Endothelial cell of umbilical vein (primary cell): ENCODE measurements at regions not wholly inside any gene's neighbourhood (a gene's known extent, or its start where the extent isn't known, plus 50 kb on each side); places are given as distances from the start of the nearest gene placed in this dataset.

Experiments used
- BruUV-seq: library from RNA; stranded (reverse); fragments of 400-500 nt; replicated peaks from 2 replicates; lab custom pipeline; 2021; lab: Mats Ljungman, UMichigan
- CTCF ChIA-PET: fragments of 300-600, 350-600 bp; sonication (Branson Sonifier 250); formaldehyde crosslinking; loops from one replicate; lab custom pipeline; 2021; ENCODE audit warnings: antibody characterized with exemption, inconsistent platforms; lab: Charles Lee
- POLR2A ChIA-PET: fragments of 300-600, 350-600 bp; sonication (Branson Sonifier 250); formaldehyde crosslinking; loops from one replicate; lab custom pipeline; 2021; ENCODE audit warnings: antibody characterized with exemption, inconsistent platforms; lab: Charles Lee
- DNase-seq: peaks from one replicate; pipeline ENCODE4 v3.0.0-alpha.2; 2011; ENCODE audit warnings: low read depth, low spot score
- FAIRE-seq: peaks from 2 replicates; lab custom pipeline; 2011; peaks lifted over from hg19 to GRCh38; lab: Jason Lieb, UNC
- H2AFZ ChIP-seq: 2 replicates; pipeline ENCODE4 v1.6.0; 2012; ENCODE audit warnings: low read depth, low read length, control low read depth, inconsistent platforms
- H3K27ac ChIP-seq: 2 replicates; pipeline ENCODE4 v1.5.1; 2011; ENCODE audit warnings: low read depth, mild to moderate bottlenecking, control low read depth, low read length, moderate library complexity; ENCODE audit not compliant: insufficient read depth
- H3K27me3 ChIP-seq, 2 experiments: 2 replicates each; pipeline versions ENCODE4 v1.6.0 to v1.6.1; 2011; ENCODE audit warnings: low read length in 2 of 2, mixed read lengths in 1 of 2; ENCODE audit not compliant: control insufficient read depth in 2 of 2, insufficient read depth in 2 of 2
- H3K36me3 ChIP-seq, 2 experiments: 2 replicates in 1 of 2; 3 replicates in 1 of 2; pipeline ENCODE4 v1.5.1; 2011; ENCODE audit warnings: low read length in 2 of 2, mild to moderate bottlenecking in 1 of 2, moderate library complexity in 1 of 2; ENCODE audit not compliant: control insufficient read depth in 2 of 2, insufficient read depth in 2 of 2; ENCODE audit errors: extremely low read depth in 1 of 2
- H3K4me1 ChIP-seq: 3 replicates; pipeline ENCODE4 v1.5.1; 2011; ENCODE audit warnings: mild to moderate bottlenecking, low read length; ENCODE audit not compliant: control insufficient read depth, insufficient read depth; ENCODE audit errors: extremely low read depth
- H3K4me2 ChIP-seq: 2 replicates; pipeline ENCODE4 v1.6.1; 2011; ENCODE audit warnings: low read length, control low read depth, mixed read lengths; ENCODE audit not compliant: insufficient read depth
- H3K4me3 ChIP-seq, 3 experiments: fragments of 200-600 bp in 1 of 3; sonication (generic), shearing (Covaris generic) in 1 of 3; replicated peaks in 1 of 3; 2 replicates each; pipeline ENCODE4 v1.5.1; 2011 to 2016; ENCODE audit warnings: control low read depth in 3 of 3, low read length in 3 of 3, mild to moderate bottlenecking in 2 of 3, inconsistent platforms in 1 of 3, low read depth in 1 of 3, moderate library complexity in 1 of 3; ENCODE audit not compliant: insufficient read depth in 1 of 3
- H3K79me2 ChIP-seq: 2 replicates; pipeline ENCODE4 v1.6.0; 2012; ENCODE audit warnings: low read length, inconsistent platforms; ENCODE audit not compliant: control insufficient read depth, insufficient read depth
- H3K9ac ChIP-seq: replicated peaks from 2 replicates; pipeline ENCODE3; 2011; ENCODE audit warnings: low read length, control low read depth; ENCODE audit not compliant: insufficient read depth; ENCODE audit errors: extremely low read depth
- H3K9me1 ChIP-seq: replicated peaks from 3 replicates; pipeline ENCODE4 v1.6.0; 2011; ENCODE audit warnings: mild to moderate bottlenecking, low read length; ENCODE audit not compliant: control insufficient read depth, insufficient read depth; ENCODE audit errors: extremely low read depth
- H3K9me3 ChIP-seq: replicated peaks from 2 replicates; pipeline ENCODE4 v1.5.1; 2012; ENCODE audit warnings: low read length, inconsistent platforms; ENCODE audit not compliant: control insufficient read depth, insufficient read depth
- H4K20me1 ChIP-seq: replicated peaks from 2 replicates; pipeline ENCODE3; 2011; ENCODE audit warnings: mild to moderate bottlenecking, low read length; ENCODE audit not compliant: control insufficient read depth, insufficient read depth; ENCODE audit errors: extremely low read depth
- CTCF ChIP-seq, 2 donors: IDR thresholded peaks; 1 replicate in 1 of 2; 2 replicates in 1 of 2; pipeline ENCODE4 v1.5.1; 2011; ENCODE audit warnings: low read length in 2 of 2, mild to moderate bottlenecking in 2 of 2, moderate library complexity in 2 of 2, control low read depth in 1 of 2, inconsistent platforms in 1 of 2, low read depth in 1 of 2; ENCODE audit not compliant: insufficient read depth in 1 of 2; ENCODE audit errors: extremely low read depth in 1 of 2
- EZH2 ChIP-seq: IDR thresholded peaks from 2 replicates; pipeline ENCODE4 v1.6.1; 2012; ENCODE audit warnings: borderline replicate concordance, low read depth, mild to moderate bottlenecking, moderate library complexity, low read length, inconsistent platforms; ENCODE audit not compliant: severe bottlenecking
- FOS ChIP-seq: IDR thresholded peaks from 2 replicates; pipeline ENCODE4 v1.6.1; 2011; ENCODE audit warnings: mild to moderate bottlenecking, low read length, moderate library complexity, borderline replicate concordance; ENCODE audit not compliant: insufficient read depth
- GATA2 ChIP-seq: IDR thresholded peaks from 2 replicates; pipeline ENCODE4 v1.7.0; 2011; ENCODE audit warnings: low read depth, mild to moderate bottlenecking, moderate library complexity, mixed read lengths, low read length; ENCODE audit not compliant: insufficient read length, insufficient read depth
- JUN ChIP-seq: IDR thresholded peaks from 2 replicates; pipeline ENCODE4 v1.6.1; 2011; ENCODE audit warnings: borderline replicate concordance, low read depth; ENCODE audit not compliant: insufficient read length, insufficient read depth
- MAX ChIP-seq: IDR thresholded peaks from 2 replicates; pipeline ENCODE4 v1.6.1; 2011; ENCODE audit not compliant: insufficient read depth, insufficient read length
- MYC ChIP-seq: IDR thresholded peaks from one replicate; pipeline ENCODE4 v1.6.1; 2011; ENCODE audit warnings: mild to moderate bottlenecking, low read depth, low read length
- POLR2A ChIP-seq: IDR thresholded peaks from 2 replicates; pipeline ENCODE4 v1.6.1; 2012; ENCODE audit warnings: low read depth, mild to moderate bottlenecking, control low read depth, low read length
- POLR2AphosphoS5 ChIP-seq: IDR thresholded peaks from 2 replicates; pipeline ENCODE4 v1.6.1; 2012; ENCODE audit warnings: low read depth, mild to moderate bottlenecking, control low read depth, low read length, moderate library complexity; ENCODE audit not compliant: insufficient read depth
- dilution Hi-C: fragments of 300-500 bp; cut with MboI; formaldehyde crosslinking; loops from one replicate; pipeline ENCODE4 v1.15.0; 2019; ENCODE audit warnings: low sequenced_read_pairs; ENCODE audit not compliant: extremely low pct_ligation_motif_present
- intact Hi-C: fragments of 100-400 bp; cut with micrococcal nuclease; formaldehyde crosslinking; loops from one replicate; pipeline ENCODE4 v1.10.0; 2022

- Histone ChIP-seq H3K4me1 (peaks cover 3% of the 10 kb centered on the region), H3K79me2 (no peaks in the 10 kb centered on the region), H3K9me3 (no peaks in the 10 kb centered on the region), H4K20me1 (no peaks in the 10 kb centered on the region), H3K4me2 (no peak overlapping the region), H3K4me3 (no peak overlapping the region), H2AFZ (no peak overlapping the region), H3K9ac (no peak overlapping the region), H3K27me3 (no peaks in the 10 kb centered on the region), H3K27ac (no peak overlapping the region), H3K9me1 (no peaks in the 10 kb centered on the region), H3K36me3 (no peaks in the 10 kb centered on the region)
- ChIA-PET CTCF (no interaction called here), POLR2A (no interaction called here)
- no peak for FAIRE-seq
- intact Hi-C loops (no loop called here), dilution Hi-C loops (no loop called here)
- TF ChIP-seq POLR2AphosphoS5 (no peak), MYC (no peak), EZH2 (no peak), JUN (no peak), FOS (no peak), CTCF (IDR thresholded peaks at IDR 0.05; ENCODE audit: extremely low read depth in 1 of 2, insufficient read depth in 1 of 2, low read depth in 1 of 2, low read length in 2 of 2) (no peak), GATA2 (no peak), MAX (no peak), POLR2A (no peak)
- BruUV-seq: no TSS peak
- no peak for DNase-seq
Observed at GRCh38 chr5:61253547-61253946, 78.5 kb upstream of the ZSWIM6 start.
